NCI-H82 treated with DMSO at 0.1 percent for 48 hours (cell line): ENCODE measurements at regions not wholly inside any gene's neighbourhood (a gene's known extent, or its start where the extent isn't known, plus 50 kb on each side); places are given as distances from the start of the nearest gene placed in this dataset.
A peak's percentile ranks its signal among the peaks of the same experiment; 100 is the strongest.
"Not testable (repeated sequence)": the region's sequence is repeated elsewhere in the genome, so short reads cannot be mapped to it uniquely, and the experiment has no call there.

Experiments
- DNase-seq: peaks from one replicate; lab custom pipeline; 2025; ENCODE audit not compliant: unreplicated experiment; lab: John Stamatoyannopoulos, UW

DNA sequence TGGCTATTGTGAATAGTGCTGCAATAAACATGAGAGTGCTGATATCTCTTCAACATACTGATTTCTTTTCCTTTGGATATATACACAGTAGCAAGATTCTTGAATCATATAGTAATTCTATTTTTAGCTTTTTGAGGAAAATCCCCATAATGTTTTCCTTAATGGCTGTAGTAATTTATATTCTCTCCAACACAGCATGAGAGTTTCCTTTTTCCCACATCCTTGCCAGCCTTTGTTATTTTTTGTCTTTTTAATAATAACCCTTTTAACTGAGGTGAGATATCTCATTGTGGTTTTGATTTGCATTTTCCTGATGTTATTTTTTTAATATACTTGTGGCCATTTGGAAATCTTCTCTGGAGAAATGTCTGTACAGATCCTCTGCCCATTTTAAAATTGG lies 132.6 kb downstream of the PRL start:
- no peak for DNase-seq

DNA sequence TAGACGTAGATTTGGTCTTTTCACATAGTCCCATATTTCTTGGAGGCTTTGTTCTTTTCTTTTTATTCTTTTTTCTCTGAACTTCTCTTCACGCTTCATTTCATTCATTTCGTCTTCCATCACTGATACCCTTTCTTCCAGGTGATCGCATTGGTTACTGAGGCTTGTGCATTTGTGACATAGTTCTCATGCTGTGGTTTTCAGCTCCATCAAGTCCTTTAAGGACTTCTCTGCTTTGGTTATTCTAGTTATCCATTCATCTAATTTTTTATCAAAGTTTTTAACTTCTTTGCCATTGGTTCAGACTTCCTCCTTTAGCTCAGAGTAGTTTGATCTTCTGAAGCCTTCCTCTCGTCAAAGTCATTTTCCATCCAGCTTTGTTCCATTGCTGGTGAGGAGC lies 125.8 kb downstream of the PRL start:
- not testable (repeated sequence) for DNase-seq

DNA sequence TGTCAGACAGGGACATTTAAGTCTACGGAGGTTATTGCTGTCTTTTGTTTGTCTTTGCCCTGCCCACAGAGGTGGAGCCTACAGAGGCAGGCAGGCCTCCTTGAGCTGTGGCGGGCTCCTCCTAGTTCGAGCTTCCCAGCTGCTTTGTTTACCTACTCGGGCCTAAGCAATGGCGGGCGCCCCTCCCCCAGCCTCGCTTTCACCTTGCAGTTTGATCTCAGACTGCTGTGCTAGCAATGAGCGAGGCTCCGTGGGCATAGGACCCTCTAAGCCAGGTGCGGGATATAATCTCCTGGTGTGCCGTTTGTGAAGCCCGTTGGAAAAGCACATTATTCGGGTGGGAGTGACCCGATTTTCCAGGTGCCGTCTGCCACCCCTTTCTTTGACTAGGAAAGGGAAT lies 125.0 kb downstream of the PRL start:
- not testable (repeated sequence) for DNase-seq

DNA sequence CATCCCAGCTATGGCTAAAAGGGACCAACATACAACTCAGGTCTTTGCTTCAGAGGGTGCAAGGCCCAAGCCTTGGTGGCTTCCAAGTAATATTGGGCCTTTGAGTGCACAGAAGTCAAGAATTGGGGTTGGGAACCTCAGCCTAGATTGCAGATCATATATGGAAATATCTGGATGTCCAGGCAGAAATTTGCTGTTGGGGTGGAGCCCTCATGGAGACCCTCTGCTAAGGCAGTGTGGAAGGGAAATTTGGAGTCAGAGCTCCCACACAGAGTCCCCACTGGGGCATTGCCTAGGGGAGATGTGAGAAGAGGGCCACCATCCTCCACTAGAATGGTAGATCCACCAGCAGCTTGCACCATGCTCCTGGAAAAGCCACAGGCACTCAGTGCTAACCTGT lies 123.5 kb downstream of the PRL start:
- no peak for DNase-seq

DNA sequence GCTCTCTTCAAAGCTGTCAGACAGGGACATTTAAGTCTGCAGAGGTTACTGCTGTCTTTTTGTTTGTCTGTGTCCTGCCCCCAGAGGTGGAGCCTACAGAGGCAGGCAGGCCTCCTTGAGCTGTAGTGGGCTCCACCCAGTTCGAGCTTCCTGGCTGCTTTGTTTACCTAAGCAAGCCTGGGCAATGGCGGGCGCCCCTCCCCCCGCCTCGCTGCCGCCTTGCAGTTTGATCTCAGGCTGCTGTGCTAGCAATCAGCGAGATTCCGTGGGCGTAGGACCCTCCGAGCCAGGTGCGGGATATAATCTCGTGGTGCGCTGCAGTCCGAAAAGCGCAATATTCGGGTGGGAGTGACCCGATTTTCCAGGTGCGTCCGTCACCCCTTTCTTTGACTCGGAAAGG lies 116.6 kb downstream of the PRL start:
- DNase-seq: not testable (repeated sequence)

GRCh38 chr6:22184371-22184770 lies 112.5 kb downstream of the PRL start:
- no peak for DNase-seq

GRCh38 chr6:22189946-22190345 lies 106.9 kb downstream of the PRL start:
- no peak for DNase-seq

DNA sequence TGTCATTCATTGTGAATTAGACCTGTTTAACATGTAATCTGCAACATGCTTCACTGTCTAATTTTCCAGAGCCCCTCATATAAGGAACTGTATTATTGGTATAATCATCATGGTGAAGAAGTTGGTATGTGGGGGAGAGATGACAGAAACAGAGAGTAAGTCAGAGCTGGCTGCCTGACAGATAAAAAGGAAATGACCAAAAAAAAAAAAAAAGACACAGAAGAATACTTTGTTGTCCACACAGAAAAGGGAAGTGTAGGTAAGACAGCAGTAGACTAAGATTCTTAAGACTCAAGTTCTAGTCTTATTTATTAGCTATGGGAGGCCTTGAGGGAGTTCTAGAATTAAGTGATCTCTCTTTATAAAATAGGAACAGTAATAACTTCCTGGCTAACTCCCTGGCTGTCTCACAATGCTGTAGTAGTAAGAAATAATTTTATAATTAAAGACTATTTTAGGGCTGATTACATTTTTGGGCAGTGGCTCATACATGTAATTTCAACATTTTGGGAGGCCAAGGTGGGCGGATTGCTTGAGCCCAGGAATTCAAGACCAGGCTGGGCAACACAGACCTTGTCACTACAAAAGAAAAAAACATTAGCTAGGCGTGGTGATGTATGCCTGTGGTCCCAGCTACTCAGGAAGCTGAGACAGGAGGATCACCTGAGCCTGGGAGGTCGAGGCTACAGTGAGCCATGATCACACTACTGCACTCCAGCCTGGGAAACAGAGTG lies 102.5 kb downstream of the PRL start:
- DNase-seq: no peak

GRCh38 chr6:22199771-22200170 lies 97.1 kb downstream of the PRL start:
- no peak for DNase-seq

- no peak for DNase-seq
Measured at GRCh38 chr6:22204153-22204552, 92.7 kb downstream of the PRL start.

GRCh38 chr6:22205266-22205665 lies 91.6 kb downstream of the PRL start:
- no peak for DNase-seq

GRCh38 chr6:22206106-22206505 lies 90.7 kb downstream of the PRL start:
- no peak for DNase-seq

DNA sequence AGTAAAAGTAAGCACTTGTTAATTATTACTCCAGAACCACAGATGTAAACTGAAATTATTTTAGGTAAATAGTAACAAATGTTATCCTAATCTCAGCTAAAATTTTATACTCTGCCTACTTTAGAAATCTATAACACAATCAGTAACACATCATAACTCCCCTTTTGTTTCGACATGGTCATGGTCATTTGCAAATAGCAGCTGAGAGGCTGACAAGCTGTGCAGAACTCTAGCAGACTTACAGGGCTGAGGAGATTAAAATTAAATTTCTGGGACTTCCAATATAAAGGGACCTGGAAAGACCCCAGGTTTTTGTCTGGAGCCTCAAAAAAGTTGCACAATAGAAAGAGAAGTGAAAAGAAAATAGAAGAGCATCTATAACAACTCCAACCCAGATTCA lies 88.8 kb downstream of the PRL start:
- no peak for DNase-seq

DNA sequence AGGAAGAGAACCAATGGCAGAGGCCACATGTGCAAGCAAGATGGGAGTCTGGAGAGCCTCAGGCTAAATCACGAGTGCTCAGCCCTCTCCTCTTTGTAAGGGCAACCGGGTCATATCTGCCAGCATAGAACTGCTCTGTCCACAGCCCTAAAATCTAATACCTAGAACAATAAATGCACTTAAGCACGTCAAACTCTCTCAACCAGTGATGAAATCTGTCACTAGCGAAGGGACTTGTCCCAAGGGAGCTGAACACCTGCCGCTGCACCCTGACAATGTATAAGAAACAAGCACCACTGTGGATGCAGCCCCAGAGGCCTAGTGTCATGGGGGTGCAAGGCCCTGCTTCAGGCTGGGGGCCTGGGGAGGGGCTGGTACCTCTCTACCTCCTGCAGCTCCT lies 82.5 kb downstream of the PRL start:
- DNase-seq: no peak

DNA sequence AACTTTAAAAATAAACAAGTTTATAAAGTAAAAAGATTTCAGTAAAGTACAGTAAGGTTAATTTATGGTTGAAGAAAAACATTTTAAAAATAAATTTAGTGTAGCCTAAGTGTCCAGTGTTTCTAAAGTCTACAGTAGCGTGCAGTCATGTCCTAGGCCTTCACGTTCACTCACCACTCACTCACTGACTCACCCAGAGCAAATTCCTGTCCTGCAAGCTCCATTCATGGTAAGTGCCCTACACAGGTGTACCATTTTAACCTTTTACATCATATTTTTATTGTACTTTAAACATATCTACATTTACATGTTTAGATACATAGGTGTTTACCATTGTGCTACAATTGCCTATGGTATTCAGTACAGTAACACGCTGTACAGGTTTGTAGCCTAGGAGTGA lies 81.4 kb downstream of the PRL start:
- DNase-seq: not testable (repeated sequence)

- DNase-seq: peak; percentile 37
Measured at GRCh38 chr6:22218410-22218809, 78.4 kb downstream of the PRL start.

DNA sequence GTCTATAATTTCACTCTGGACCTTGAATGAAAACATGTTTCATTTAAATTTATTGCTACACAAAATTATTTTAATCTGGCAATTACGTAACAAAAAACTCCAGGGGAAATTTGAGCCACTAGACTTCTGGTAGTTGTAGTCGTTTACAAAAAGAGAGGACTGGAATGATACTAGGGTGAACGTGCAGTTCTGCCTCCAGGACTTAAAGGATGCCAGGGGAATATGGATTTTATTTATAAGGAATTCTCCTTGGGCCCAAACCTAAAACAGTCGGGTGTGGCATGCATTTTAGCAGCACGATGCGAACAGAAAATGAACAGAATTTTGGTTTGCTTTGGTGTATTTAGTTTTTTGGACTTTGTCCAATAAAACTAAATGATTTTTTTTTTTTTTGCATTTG lies 76.9 kb downstream of the PRL start:
- no peak for DNase-seq

- no peak for DNase-seq
Measured at GRCh38 chr6:22221211-22221610, 75.6 kb downstream of the PRL start.

DNA sequence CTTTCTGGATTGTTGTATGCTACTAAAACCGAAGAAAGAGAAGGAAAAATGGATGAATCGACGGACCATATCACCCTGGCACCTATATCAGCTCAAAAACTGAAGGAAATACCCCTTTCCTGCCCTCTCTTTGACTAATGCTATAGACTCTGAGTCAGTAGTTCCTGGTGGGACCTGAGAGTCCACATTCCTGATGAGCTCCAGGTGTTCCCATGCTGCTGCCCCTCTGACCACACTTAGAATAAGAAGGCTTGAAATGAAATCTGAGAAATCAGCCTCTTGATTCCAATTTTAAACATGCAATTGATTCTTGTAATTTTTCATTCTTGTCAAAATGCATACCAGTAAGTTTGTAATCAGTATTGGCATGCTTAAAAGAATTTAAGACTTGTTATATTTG lies 75.2 kb downstream of the PRL start:
- DNase-seq: no peak

- DNase-seq: peak; percentile 25
Measured at GRCh38 chr6:22222469-22222868, 74.4 kb downstream of the PRL start.

DNA sequence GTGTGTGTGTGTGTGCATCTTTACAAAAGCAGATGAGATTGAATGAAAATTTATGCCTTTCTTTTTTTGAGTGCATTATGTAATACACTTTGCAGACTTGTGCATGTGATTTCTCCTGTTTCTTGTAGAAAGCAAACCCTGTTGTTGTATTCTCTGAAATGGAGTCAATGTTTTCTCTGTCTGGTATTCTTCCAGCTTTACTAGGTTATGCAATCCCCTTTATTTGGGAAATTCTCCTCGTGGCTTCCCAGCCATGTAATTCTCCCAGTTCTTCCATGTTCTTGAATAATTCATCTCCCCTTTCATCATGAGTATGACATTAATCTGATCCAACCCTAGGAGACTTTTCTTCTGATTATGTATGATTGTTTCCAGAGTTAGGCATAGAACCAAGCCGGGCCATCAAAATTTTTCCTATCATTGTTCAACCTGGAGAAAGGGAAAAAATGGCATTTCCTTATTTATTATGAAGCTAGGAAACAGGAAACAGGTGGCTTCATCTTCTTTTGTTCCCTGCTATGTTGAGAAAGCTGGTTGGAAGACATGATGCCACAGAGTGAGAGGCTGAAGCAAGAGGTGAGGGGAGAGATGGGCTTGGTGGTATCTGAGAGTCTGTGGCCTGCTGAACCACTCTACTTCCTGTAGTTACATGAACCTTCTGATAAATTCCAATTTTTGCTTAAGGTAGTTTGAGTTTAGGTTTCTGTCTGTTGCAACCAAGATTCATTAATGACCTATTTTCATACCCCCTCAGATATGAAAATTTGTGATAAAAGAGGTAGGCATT lies 68.8 kb downstream of the PRL start:
- DNase-seq: no peak

DNA sequence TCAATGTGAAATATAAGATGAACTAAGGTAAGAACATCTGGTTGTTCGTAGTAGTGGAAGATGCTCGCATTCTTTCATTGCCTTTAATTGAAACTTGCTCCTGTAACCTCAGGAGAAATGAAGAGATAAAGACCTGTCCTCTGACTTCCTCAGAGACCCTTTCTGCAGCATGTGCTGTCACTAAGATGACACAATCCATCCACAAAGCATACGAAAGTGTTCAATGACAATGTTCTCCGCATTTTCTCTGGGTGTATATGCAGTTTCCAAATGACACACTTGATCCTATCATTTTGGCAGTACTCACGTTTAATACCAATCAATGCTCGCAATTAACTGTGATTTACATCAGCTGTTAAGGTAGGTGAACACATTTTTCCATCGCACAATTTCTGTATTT lies 65.8 kb downstream of the PRL start:
- DNase-seq: no peak

GRCh38 chr6:22231616-22232015 lies 65.2 kb downstream of the PRL start:
- no peak for DNase-seq
